Psoas muscle (tissue), 7 donors: ENCODE measurements at regions not wholly inside any gene's neighbourhood (a gene's known extent, or its start where the extent isn't known, plus 50 kb on each side); places are given as distances from the start of the nearest gene placed in this dataset.

Experiments used
- ATAC-seq, 4 donors: fragments of 200-7000 bp; cut with Tn5 transposase; one replicate each; pipeline ENCODE4 v1.9.1; 2020; ENCODE audit warnings: moderate library complexity in 3 of 4, mild to moderate bottlenecking in 2 of 4
- DNase-seq, 2 donors: peaks; one replicate each; pipeline ENCODE4 v3.0.0-alpha.2; 2020
- H3K27ac ChIP-seq: fragments of 200-600 bp; one replicate; pipeline ENCODE4 v1.8.0; 2022
- H3K27me3 ChIP-seq, 3 donors: fragments of 200-600 bp in 1 of 3; one replicate each; pipeline versions ENCODE4 v1.6.1 to v1.8.0; 2013 to 2022; ENCODE audit warnings: low read length in 2 of 3, mild to moderate bottlenecking in 2 of 3, moderate library complexity in 1 of 3; ENCODE audit not compliant: insufficient read depth in 3 of 3
- H3K36me3 ChIP-seq, 2 donors: fragments of 200-600 bp in 1 of 2; one replicate each; pipeline versions ENCODE4 v1.6.1 to v1.8.0; 2013 to 2022; ENCODE audit warnings: low read depth in 1 of 2, mild to moderate bottlenecking in 1 of 2, moderate library complexity in 1 of 2; ENCODE audit not compliant: insufficient read depth in 1 of 2
- H3K4me1 ChIP-seq: fragments of 200-600 bp; one replicate; pipeline ENCODE4 v1.8.0; 2022
- H3K4me3 ChIP-seq: fragments of 200-600 bp; one replicate; pipeline ENCODE4 v1.8.0; 2022; ENCODE audit warnings: mild to moderate bottlenecking
- H3K9me3 ChIP-seq: fragments of 200-600 bp; one replicate; pipeline ENCODE4 v1.8.0; 2022
- CTCF ChIP-seq: fragments of 200-600 bp; IDR thresholded peaks from one replicate; pipeline ENCODE4 v1.8.0; 2022; ENCODE audit warnings: antibody characterized with exemption
- WGBS, 3 donors: extraction: QIAGEN DNeasy Blood & Tissue Kit; methylation state at CpG; one replicate each; pipeline versions ENCODE4 v1.1.6 to v1.1.7; 2013; 5-methylcytosine and 5-hydroxymethylcytosine counted together
- intact Hi-C, 2 donors: fragments of 100-400 bp; cut with DNase I; formaldehyde crosslinking; loops; one replicate each; pipeline versions ENCODE4 v1.11.0 to v1.14.2; 2022
- donor health status: healthy with polysubstance abuse.
- donor health status: DM: no; HTN: no; CAD: no; lungs with moderate emphysema.
- donor health status: Bipolar disorder and iron deficiency.
- donor health status: healthy.
- donor health status: DM: yes; HTN: yes; CAD: no.
- donor health status: DM: no; HTN: no; CAD: no.
- donor health status: DM: yes; HTN: yes; CAD: no.

- WGBS, 3 donors: 79 to 88% (median 80%) methylated on average over 6 of the region's 6 CpGs
- TF ChIP-seq CTCF: no peak
These were observed 553.0 kb downstream of the JRKL start for GRCh38 chr11:96942855-96943254.

GRCh38 chr11:96943970-96944369 is 554.2 kb downstream of the JRKL start:
- Histone ChIP-seq H3K4me1 (no peaks in the 10 kb centered on the region), H3K27me3 (no peaks in the 10 kb centered on the region), H3K27ac (no peak overlapping the region), H3K36me3 (no peaks in the 10 kb centered on the region), H3K4me3 (no peak overlapping the region), H3K9me3 (no peaks in the 10 kb centered on the region)
- no peak for TF ChIP-seq CTCF
- DNase-seq: no peak
- intact Hi-C loops: no loop called here
- no peak for ATAC-seq
- 59 to 88% (median 68%) methylated on average over 1 of the region's 1 CpG for WGBS, 3 donors

More at GRCh38 chr11:96942855-96943254, 553.0 kb downstream of the JRKL start:
- H3K36me3 ChIP-seq: no peaks in the 10 kb centered on the region
- H3K4me1 ChIP-seq: no peaks in the 10 kb centered on the region
- ATAC-seq (no peak), DNase-seq (no peak)
- H3K9me3 ChIP-seq: no peaks in the 10 kb centered on the region
- H3K27me3 ChIP-seq: no peaks in the 10 kb centered on the region
- H3K4me3 ChIP-seq: no peak overlapping the region
- H3K27ac ChIP-seq: no peak overlapping the region
- intact Hi-C loops: no loop called here

GRCh38 chr11:96948066-96948465 is 558.3 kb downstream of the JRKL start:
- intact Hi-C loops: no loop called here
- TF ChIP-seq CTCF: no peak
- no peaks in the 10 kb centered on the region for H3K27me3 ChIP-seq
- no peaks in the 10 kb centered on the region for H3K9me3 ChIP-seq
- no peak overlapping the region for H3K27ac ChIP-seq
- DNase-seq: no peak
- H3K4me1 ChIP-seq: no peaks in the 10 kb centered on the region
- H3K36me3 ChIP-seq: no peaks in the 10 kb centered on the region
- WGBS, 3 donors: 97 to 98% (median 97%) methylated on average over 2 of the region's 2 CpGs
- no peak for ATAC-seq
- H3K4me3 ChIP-seq: no peak overlapping the region

GRCh38 chr11:96949464-96949863 is 559.7 kb downstream of the JRKL start:
- Histone ChIP-seq H3K4me3 (no peak overlapping the region), H3K27me3 (no peaks in the 10 kb centered on the region), H3K36me3 (no peaks in the 10 kb centered on the region), H3K9me3 (no peaks in the 10 kb centered on the region), H3K27ac (no peak overlapping the region), H3K4me1 (no peaks in the 10 kb centered on the region)
- DNase-seq (no peak), ATAC-seq (no peak)
- intact Hi-C loops: no loop called here
- TF ChIP-seq CTCF: no peak
- 6 to 16% (median 11%) methylated on average over 2 of the region's 2 CpGs for WGBS, 3 donors

GRCh38 chr11:96954587-96955242 is 564.9 kb downstream of the JRKL start:
- H3K4me3 ChIP-seq: no peak overlapping the region
- no peak for TF ChIP-seq CTCF
- DNase-seq (no peak), ATAC-seq (no peak)
- intact Hi-C loops: no loop called here
- 73 to 81% (median 80%) methylated on average over 4 of the region's 4 CpGs for WGBS, 3 donors
- no peak overlapping the region for H3K27ac ChIP-seq
- no peaks in the 10 kb centered on the region for H3K27me3 ChIP-seq
- H3K9me3 ChIP-seq: no peaks in the 10 kb centered on the region
- H3K36me3 ChIP-seq: no peaks in the 10 kb centered on the region
- H3K4me1 ChIP-seq: no peaks in the 10 kb centered on the region
